K562 (cell line): ENCODE measurements at regions not wholly inside any gene's neighbourhood (a gene's known extent, or its start where the extent isn't known, plus 50 kb on each side); places are given as distances from the start of the nearest gene placed in this dataset.

Source experiments
- ATAC-seq: fragments of 200-7000 bp; cut with Tn5 transposase; 3 replicates; pipeline ENCODE4 v1.9.1; 2020; ENCODE audit warnings: moderate library complexity
- BruUV-seq: library from RNA; stranded (reverse); fragments of 400-500 nt; replicated peaks from 2 replicates; lab custom pipeline; 2021; lab: Mats Ljungman, UMichigan
- CTCF ChIA-PET: fragments of 300-600 bp; formaldehyde crosslinking; extraction: SDS; loops from one replicate; lab custom pipeline; 2021; ENCODE audit warnings: low intra/inter-chr PET ratio; lab: Yijun Ruan, JAX
- POLR2A ChIA-PET: fragments of 300-600, 350-650 bp; sonication (Branson Sonifier 250); formaldehyde crosslinking; extraction: SDS; loops from one replicate; lab custom pipeline; 2021; ENCODE audit warnings: antibody characterized with exemption, inconsistent platforms; lab: Yijun Ruan, JAX
- DNase-seq, 4 experiments: peaks; one replicate each; pipeline versions ENCODE4 v3.0.0 to v3.0.0-alpha.2; 2011 to 2018; ENCODE audit warnings: low spot score in 3 of 4, mixed read lengths in 3 of 4; ENCODE audit errors: extremely low read depth in 1 of 4
- FAIRE-seq: peaks from 2 replicates; lab custom pipeline; 2011; peaks lifted over from hg19 to GRCh38; lab: Jason Lieb, UNC
- H2AFZ ChIP-seq: 2 replicates; pipeline ENCODE4 v1.6.0; 2011; ENCODE audit warnings: low read depth, low read length, control low read depth, inconsistent platforms
- H3K27ac ChIP-seq: fragments of 200-600 bp; 3 replicates; pipeline ENCODE4 v1.8.0; 2011; ENCODE audit warnings: low read depth, mild to moderate bottlenecking, control low read depth, inconsistent platforms, low read length, moderate library complexity, mixed read lengths; ENCODE audit errors: extremely low read depth
- H3K27me3 ChIP-seq, 2 experiments: fragments of 300-600 bp in 1 of 2; 2 replicates in 1 of 2; 3 replicates in 1 of 2; pipeline versions ENCODE4 v1.6.0 to v1.8.0; 2011; ENCODE audit warnings: inconsistent platforms in 2 of 2, low read length in 2 of 2, mild to moderate bottlenecking in 1 of 2, mixed read lengths in 1 of 2, moderate library complexity in 1 of 2; ENCODE audit not compliant: control insufficient read depth in 2 of 2, insufficient read depth in 2 of 2
- H3K36me3 ChIP-seq: fragments of 300-600 bp; 3 replicates; pipeline ENCODE4 v1.8.0; 2011; ENCODE audit warnings: mild to moderate bottlenecking, low read length, inconsistent platforms; ENCODE audit not compliant: control insufficient read depth, insufficient read depth
- H3K4me1 ChIP-seq, 2 experiments: fragments of 200-600 bp in 1 of 2; replicated peaks in 1 of 2; 2 replicates in 1 of 2; 3 replicates in 1 of 2; pipeline versions ENCODE4 v1.5.1 to v1.8.0; 2011; ENCODE audit warnings: inconsistent platforms in 2 of 2, low read length in 2 of 2, mild to moderate bottlenecking in 1 of 2, mixed read lengths in 1 of 2, moderate library complexity in 1 of 2; ENCODE audit not compliant: control insufficient read depth in 2 of 2, insufficient read depth in 2 of 2
- H3K4me2 ChIP-seq: 2 replicates; pipeline ENCODE4 v1.6.1; 2011; ENCODE audit warnings: low read length, control low read depth, inconsistent platforms, mixed read lengths; ENCODE audit not compliant: insufficient read depth
- H3K4me3 ChIP-seq: fragments of 200-600 bp; sonication (generic), shearing (Covaris generic); 2 replicates; pipeline ENCODE4 v1.5.1; 2016; ENCODE audit warnings: control low read depth, inconsistent platforms
- H3K79me2 ChIP-seq: fragments of 200-600 bp; 3 replicates; pipeline ENCODE4 v1.8.0; 2011; ENCODE audit warnings: low read length, inconsistent platforms; ENCODE audit not compliant: control insufficient read depth, insufficient read depth
- H3K9ac ChIP-seq, 2 experiments: 2 replicates each; pipeline versions ENCODE4 v1.6.0 to v1.6.1; 2011; ENCODE audit warnings: low read depth in 2 of 2, low read length in 2 of 2, control low read depth in 1 of 2, inconsistent platforms in 1 of 2, mild to moderate bottlenecking in 1 of 2, mixed read lengths in 1 of 2; ENCODE audit not compliant: insufficient read depth in 1 of 2
- H3K9me1 ChIP-seq: one replicate; pipeline ENCODE4 v1.6.0; 2011; ENCODE audit warnings: inconsistent platforms, mild to moderate bottlenecking, low read length, moderate library complexity; ENCODE audit not compliant: control insufficient read depth, insufficient read depth
- H3K9me3 ChIP-seq: replicated peaks from 2 replicates; pipeline ENCODE4 v1.5.1; 2011; ENCODE audit warnings: low read depth, low read length, inconsistent platforms; ENCODE audit not compliant: control insufficient read depth, insufficient read depth
- H4K20me1 ChIP-seq: replicated peaks from 2 replicates; pipeline ENCODE4 v1.6.1; 2011; ENCODE audit warnings: low read length, inconsistent platforms, mixed read lengths; ENCODE audit not compliant: control insufficient read depth, insufficient read depth
- CXXC5 ChIP-seq: fragments of 250-450 bp; sonication (Bioruptor Pico); IDR thresholded peaks from 2 replicates; pipeline ENCODE4 v1.8.0; 2022; ENCODE audit warnings: inconsistent platforms, mild to moderate bottlenecking, moderate library complexity
- FOXM1 ChIP-seq, 2 experiments: fragments of 450-650 bp in 1 of 2; sonication (generic) in 1 of 2; formaldehyde crosslinking in 1 of 2; IDR thresholded peaks; 2 replicates each; pipeline versions ENCODE4 v1.6.1 to v1.9.0; 2017 to 2022; ENCODE audit warnings: low read depth in 2 of 2, mild to moderate bottlenecking in 2 of 2, missing genetic modification reagents in 1 of 2, moderate library complexity in 1 of 2
- JUN ChIP-seq, 2 experiments: sonication (generic) in 1 of 2; formaldehyde crosslinking in 1 of 2; IDR thresholded peaks; 2 replicates each; pipeline versions ENCODE4 v1.6.1 to v1.8.0; 2012 to 2022; ENCODE audit warnings: borderline replicate concordance in 2 of 2, mild to moderate bottlenecking in 2 of 2, improper control_type of control experiment in 1 of 2, low read depth in 1 of 2, low read length in 1 of 2, missing genetic modification reagents in 1 of 2
- KLF10 ChIP-seq: fragments of 250-450 bp; sonication (Bioruptor Pico); IDR thresholded peaks from 2 replicates; pipeline ENCODE4 v1.6.1; 2021; ENCODE audit warnings: matching md5 sums
- PML ChIP-seq: IDR thresholded peaks from 2 replicates; pipeline ENCODE4 v1.6.1; 2012; ENCODE audit warnings: low read length, inconsistent platforms
- YY1 ChIP-seq, 3 experiments: IDR thresholded peaks; 2 replicates each; pipeline ENCODE4 v1.6.1; 2011; ENCODE audit warnings: low read length in 2 of 3, mild to moderate bottlenecking in 2 of 3, moderate library complexity in 2 of 3, borderline replicate concordance in 1 of 3, control low read depth in 1 of 3, low read depth in 1 of 3; ENCODE audit not compliant: insufficient read depth in 3 of 3, insufficient replicate concordance in 2 of 3, control insufficient read depth in 1 of 3, insufficient read length in 1 of 3; ENCODE audit errors: extremely low read depth in 1 of 3
- ZNF644 ChIP-seq: fragments of 200-800 bp; sonication (Bioruptor generic); IDR thresholded peaks from 2 replicates; pipeline ENCODE4 v1.6.1; 2016; ENCODE audit warnings: low read depth, missing genetic modification characterization, missing compliant biosample characterization
- ZNF717 ChIP-seq: fragments of 250-450 bp; sonication (Bioruptor Pico); IDR thresholded peaks from 2 replicates; pipeline ENCODE4 v1.5.0; 2021
- WGBS: fragments of 100-300 bp; shearing (Covaris generic); methylation state at CpG from one replicate; pipeline ENCODE4 v1.1.6; 2016; ENCODE audit warnings: low coverage, mixed read lengths; ENCODE audit not compliant: insufficient coverage; ENCODE audit errors: missing lambda C conversion rate; 5-methylcytosine and 5-hydroxymethylcytosine counted together
- in situ Hi-C: fragments of 300-500 bp; cut with MboI; formaldehyde crosslinking; loops from 4 replicates; pipeline ENCODE4 v1.15.0; 2018; ENCODE audit warnings: inconsistent platforms, mixed read lengths
- intact Hi-C: fragments of 100-400 bp; cut with micrococcal nuclease; formaldehyde crosslinking; loops from 2 replicates; pipeline ENCODE4 v1.14.2; 2022
- TF ChIP-seq, protein P1 (sequence below): sonication (generic); formaldehyde crosslinking; IDR thresholded peaks from 2 replicates; pipeline ENCODE4 v1.9.0; 2022; ENCODE audit warnings: mild to moderate bottlenecking, missing genetic modification reagents
- TF ChIP-seq, protein P2 (sequence below): conservative IDR thresholded peaks from 2 replicates; pipeline ENCODE4 v1.6.1; 2011; ENCODE audit warnings: low read depth, mild to moderate bottlenecking, low read length; ENCODE audit not compliant: control insufficient read depth
- TF ChIP-seq, protein P3 (sequence below): fragments of 250-450 bp; sonication (Bioruptor Pico); IDR thresholded peaks from 2 replicates; pipeline ENCODE4 v1.5.0; 2021

DNA sequence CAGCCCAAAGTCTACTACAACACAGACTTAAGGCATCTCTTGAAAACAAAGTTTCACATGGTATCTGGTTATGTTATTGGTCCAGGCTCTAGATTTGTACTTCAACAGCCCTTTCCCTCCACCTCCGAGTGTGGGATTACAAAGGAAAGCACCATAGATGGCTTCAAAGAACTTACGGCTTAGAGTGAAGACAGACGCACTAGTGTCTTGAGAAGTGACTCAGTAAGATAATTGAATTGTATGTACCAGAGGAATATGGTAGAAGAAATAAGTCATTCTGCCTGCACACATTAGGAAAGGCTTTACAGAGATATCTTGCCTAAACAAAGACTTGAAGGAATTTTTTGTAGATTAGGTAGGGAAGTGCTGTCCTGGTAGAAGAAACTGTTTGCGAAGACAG is 392.3 kb upstream of the TNP1 start:
- no peak overlapping the region for H2AFZ ChIP-seq
- no peak overlapping the region for H3K4me3 ChIP-seq
- no TSS peak for BruUV-seq
- peaks cover 0 to 4% of the 10 kb centered on the region in 2 experiments; a peak in 1 of 5 replicates for H3K4me1 ChIP-seq
- no peaks in the 10 kb centered on the region for H4K20me1 ChIP-seq
- WGBS: 34% methylated on average over 4 of the region's 4 CpGs
- TF ChIP-seq ZNF717 (CRISPR knock-in tag) (no peak), YY1 (IDR thresholded peaks at IDR 0.05; ENCODE audit: borderline replicate concordance in 1 of 3, control insufficient read depth in 1 of 3, extremely low read depth in 1 of 3, insufficient read depth in 3 of 3, insufficient read length in 1 of 3, insufficient replicate concordance in 2 of 3, low read depth in 1 of 3, low read length in 2 of 3) (no peak)
- TF ChIP-seq, protein P1, sequence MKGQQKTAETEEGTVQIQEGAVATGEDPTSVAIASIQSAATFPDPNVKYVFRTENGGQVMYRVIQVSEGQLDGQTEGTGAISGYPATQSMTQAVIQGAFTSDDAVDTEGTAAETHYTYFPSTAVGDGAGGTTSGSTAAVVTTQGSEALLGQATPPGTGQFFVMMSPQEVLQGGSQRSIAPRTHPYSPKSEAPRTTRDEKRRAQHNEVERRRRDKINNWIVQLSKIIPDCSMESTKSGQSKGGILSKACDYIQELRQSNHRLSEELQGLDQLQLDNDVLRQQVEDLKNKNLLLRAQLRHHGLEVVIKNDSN: no peak
- no peak overlapping the region for H3K27ac ChIP-seq
- no peak for ATAC-seq
- intact Hi-C loops: no loop called here
- DNase-seq: no peak
- ChIA-PET POLR2A (no interaction called here), CTCF (no interaction called here)
- H3K9me3 ChIP-seq: no peaks in the 10 kb centered on the region
- FAIRE-seq: no peak
- no peak overlapping the region for H3K9ac ChIP-seq
- no peaks in the 10 kb centered on the region for H3K36me3 ChIP-seq
- H3K9me1 ChIP-seq: no peaks in the 10 kb centered on the region
- H3K4me2 ChIP-seq: no peak overlapping the region
- in situ Hi-C loops: no loop called here
- no peaks in the 10 kb centered on the region for H3K27me3 ChIP-seq
- H3K79me2 ChIP-seq: no peaks in the 10 kb centered on the region

DNA sequence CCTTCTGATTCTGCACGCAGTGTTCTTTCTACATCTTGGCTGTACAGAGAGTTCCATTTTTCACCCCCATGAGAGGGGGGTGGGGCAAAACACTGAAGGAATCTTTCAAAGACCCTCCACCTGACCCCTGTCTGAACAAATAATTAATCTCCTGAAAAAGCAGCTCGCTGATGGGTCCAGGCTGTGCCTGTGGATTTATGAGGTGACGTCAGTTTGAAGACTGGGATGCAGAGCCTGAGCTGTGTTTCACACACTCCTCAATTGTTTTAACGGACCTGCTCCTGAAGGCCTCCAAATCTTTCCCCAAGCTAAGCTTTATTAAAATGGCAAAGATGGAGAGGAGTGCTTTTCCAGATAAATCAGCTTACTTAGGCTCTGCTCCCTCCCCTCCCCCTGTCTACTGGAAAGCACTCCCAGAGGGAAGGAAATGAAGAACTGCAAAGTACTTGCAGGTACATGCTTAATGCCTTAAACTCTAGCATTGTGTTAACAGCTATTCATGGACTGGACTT is 390.2 kb upstream of the TNP1 start:
- H4K20me1 ChIP-seq: no peaks in the 10 kb centered on the region
- no peak overlapping the region for H2AFZ ChIP-seq
- peaks cover 0 to 4% of the 10 kb centered on the region in 2 experiments; a peak in 1 of 5 replicates for H3K4me1 ChIP-seq
- intact Hi-C loops: no loop called here
- 3% methylated on average over 4 of the region's 4 CpGs for WGBS
- H3K4me2 ChIP-seq: no peak overlapping the region
- H3K27ac ChIP-seq: no peak overlapping the region
- ATAC-seq (no peak), DNase-seq (no peak), FAIRE-seq (no peak)
- in situ Hi-C loops: no loop called here
- H3K4me3 ChIP-seq: no peak overlapping the region
- no peaks in the 10 kb centered on the region for H3K27me3 ChIP-seq
- H3K36me3 ChIP-seq: no peaks in the 10 kb centered on the region
- ChIA-PET POLR2A (interaction anchor here (0.6 kb wide), 1 partner anchor 19 kb away, joined by 4 read pairs; no protein-coding TSS in a partner anchor), CTCF (no interaction called here)
- no peaks in the 10 kb centered on the region for H3K9me1 ChIP-seq
- no peaks in the 10 kb centered on the region for H3K79me2 ChIP-seq
- no peak overlapping the region for H3K9ac ChIP-seq
- BruUV-seq: no TSS peak
- H3K9me3 ChIP-seq: no peaks in the 10 kb centered on the region
- TF ChIP-seq KLF10 (CRISPR knock-in tag) (no peak), ZNF644 (tag) (no peak), PML (no peak), FOXM1 (IDR thresholded peaks at IDR 0.05; ENCODE audit: low read depth) (no peak), FOXM1 (CRISPR knock-in tag; IDR thresholded peaks at IDR 0.05; ENCODE audit: low read depth) (no peak), JUN (IDR thresholded peaks at IDR 0.05; ENCODE audit: borderline replicate concordance, low read depth, low read length) (no peak), JUN (CRISPR knock-in tag; IDR thresholded peaks at IDR 0.05; ENCODE audit: borderline replicate concordance) (no peak), CXXC5 (CRISPR knock-in tag) (no peak)
- TF ChIP-seq, protein P2, sequence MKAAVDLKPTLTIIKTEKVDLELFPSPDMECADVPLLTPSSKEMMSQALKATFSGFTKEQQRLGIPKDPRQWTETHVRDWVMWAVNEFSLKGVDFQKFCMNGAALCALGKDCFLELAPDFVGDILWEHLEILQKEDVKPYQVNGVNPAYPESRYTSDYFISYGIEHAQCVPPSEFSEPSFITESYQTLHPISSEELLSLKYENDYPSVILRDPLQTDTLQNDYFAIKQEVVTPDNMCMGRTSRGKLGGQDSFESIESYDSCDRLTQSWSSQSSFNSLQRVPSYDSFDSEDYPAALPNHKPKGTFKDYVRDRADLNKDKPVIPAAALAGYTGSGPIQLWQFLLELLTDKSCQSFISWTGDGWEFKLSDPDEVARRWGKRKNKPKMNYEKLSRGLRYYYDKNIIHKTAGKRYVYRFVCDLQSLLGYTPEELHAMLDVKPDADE: no peak
- TF ChIP-seq, protein P3, sequence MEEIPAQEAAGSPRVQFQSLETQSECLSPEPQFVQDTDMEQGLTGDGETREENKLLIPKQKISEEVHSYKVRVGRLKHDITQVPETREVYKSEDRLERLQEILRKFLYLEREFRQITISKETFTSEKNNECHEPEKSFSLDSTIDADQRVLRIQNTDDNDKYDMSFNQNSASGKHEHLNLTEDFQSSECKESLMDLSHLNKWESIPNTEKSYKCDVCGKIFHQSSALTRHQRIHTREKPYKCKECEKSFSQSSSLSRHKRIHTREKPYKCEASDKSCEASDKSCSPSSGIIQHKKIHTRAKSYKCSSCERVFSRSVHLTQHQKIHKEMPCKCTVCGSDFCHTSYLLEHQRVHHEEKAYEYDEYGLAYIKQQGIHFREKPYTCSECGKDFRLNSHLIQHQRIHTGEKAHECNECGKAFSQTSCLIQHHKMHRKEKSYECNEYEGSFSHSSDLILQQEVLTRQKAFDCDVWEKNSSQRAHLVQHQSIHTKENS (CRISPR knock-in tag): no peak
